ENCODE measurements at regions not wholly inside any gene's neighbourhood (a gene's known extent, or its start where the extent isn't known, plus 50 kb on each side); places are given as distances from the start of the nearest gene placed in this dataset.

GRCh38 chr6:126812010-126812409, 306.5 kb upstream of the RSPO3 start:
- TF ChIP-seq CTCF (IDR thresholded peaks at IDR 0.05; ENCODE audit: low read length) (no peak), EZH2 (optimal IDR thresholded peaks at IDR 0.05; ENCODE audit: low read depth, low read length) (no peak)
